AG20443 (cell line): ENCODE measurements at regions not wholly inside any gene's neighbourhood (a gene's known extent, or its start where the extent isn't known, plus 50 kb on each side); places are given as distances from the start of the nearest gene placed in this dataset.

Experiments used
- DNase-seq: peaks from one replicate; pipeline ENCODE4 v3.0.0; 2012; ENCODE audit warnings: low spot score, mixed read lengths

DNA sequence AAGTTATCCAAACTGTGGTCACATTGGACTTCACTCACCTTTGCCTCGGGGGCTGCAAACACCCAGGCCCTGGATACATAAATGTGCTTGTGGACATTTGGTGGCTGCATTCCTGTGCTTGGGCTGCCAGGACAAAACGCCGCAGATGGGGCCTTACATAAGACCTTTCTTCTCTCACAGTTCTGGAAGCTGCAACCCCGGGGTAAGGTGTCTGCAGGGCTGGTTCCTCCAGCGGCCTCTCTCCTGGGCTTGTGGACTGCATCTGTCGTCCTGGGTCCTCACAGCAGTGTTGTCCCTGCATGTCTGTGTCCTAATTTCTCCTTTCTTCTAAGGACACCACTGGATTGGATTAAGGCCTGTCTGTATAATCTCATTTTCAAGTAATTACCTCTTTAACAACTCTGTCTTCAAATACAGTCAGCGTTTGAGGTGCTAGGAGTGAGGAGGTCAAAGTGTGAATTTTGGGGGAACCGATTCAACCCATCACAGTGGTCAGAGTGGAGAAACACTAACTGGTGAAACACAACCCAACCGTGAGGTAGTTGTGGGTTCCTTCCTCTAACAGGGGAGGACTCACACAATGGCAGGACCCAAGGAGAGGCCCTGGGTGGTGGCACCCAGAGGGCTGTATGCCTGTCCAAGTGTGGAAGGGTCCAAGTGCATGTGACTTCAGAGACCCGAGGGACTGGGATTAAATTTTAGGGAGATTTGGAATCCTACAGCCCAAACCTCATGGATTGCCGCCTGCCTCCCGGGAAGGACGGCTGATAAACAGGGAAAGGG lies 415.6 kb downstream of the IRX2 start:
- DNase-seq, result no peak

DNA sequence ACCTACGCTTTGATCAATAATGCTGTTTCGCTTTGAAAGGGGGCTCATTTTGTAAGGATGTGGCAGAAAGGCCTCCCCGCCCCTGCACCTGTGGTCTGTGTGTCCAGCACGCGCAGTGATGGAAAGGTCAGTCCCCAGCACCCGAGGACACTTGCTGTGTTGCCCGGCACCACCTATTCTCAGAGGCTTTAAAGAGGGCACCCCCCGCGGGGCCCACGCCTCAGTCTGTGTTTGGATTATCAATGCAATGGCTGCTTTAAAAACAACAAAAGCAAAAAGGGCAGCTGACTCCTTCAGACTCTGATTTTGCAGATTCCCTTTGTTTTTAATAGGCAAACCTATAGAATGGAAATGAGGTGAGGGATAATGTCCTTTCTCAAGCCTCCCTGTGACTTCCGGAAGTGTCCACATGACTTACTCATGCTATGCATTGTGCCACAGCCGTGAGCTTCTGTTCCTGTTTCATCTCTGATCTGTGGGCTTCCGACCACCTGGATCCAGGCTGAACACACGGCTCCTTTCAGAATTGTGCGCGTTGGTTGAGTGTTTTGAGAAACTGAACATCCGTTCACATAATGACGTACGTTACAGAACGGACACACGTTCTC lies 416.2 kb downstream of the IRX2 start:
- DNase-seq, result no peak

DNA sequence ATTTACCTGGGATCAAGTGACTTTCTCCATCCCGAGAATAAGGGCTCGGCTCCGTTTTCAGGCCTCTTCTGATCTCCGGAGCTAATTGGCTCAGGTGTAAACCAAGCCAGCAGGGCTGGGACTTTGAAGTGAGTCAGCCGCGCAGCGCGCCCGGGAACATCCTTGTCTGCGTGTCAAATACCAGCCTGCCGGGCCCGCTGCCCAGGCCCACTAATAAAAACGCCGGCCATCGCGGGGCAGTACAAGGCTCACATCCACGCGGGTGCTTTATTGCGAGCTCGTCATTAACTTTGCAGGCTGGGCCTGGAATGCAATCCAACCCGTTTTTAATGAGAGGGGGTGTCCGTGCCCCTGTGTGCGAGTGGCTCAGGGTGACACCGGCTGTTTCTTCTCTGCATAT lies 416.8 kb downstream of the IRX2 start:
- DNase-seq, result no peak

DNA sequence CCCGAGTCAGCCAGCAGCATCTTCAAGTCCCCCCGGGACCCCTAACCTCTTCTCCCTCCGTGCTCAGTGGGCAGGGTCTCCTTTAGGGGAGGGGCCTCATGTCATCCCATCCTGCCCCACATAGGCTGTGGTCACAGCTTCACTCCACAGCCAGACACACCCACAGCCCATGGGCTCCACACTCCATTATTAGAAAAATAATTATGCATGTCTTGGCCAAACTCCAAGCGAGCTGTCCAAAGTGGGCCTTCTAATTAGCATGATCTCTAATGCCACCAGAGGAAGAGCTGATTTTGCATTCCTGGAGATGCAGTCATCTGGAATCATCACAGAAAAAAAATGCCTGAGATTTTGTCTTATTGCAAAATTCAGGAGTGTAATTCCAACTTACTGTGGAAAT lies 418.2 kb downstream of the IRX2 start:
- no peak for DNase-seq

DNA sequence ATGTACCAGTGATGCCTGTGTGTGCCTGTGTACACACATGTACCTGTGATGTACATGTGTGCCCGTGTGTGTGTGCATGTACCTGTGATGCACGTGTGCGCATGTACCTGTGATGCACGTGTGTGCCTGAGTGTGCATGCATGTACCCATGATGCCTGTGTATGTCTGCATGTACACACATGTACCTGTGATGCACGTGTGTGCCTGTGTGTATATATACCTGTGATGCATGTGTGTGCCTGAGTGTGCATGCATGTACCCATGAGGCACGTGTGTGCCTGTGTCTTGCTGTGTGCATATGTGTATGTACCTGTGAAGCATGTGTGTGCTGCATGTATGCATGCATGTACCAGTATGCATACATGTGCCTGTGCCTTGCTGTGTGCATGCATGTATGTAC lies 419.0 kb downstream of the IRX2 start:
- no peak for DNase-seq

DNA sequence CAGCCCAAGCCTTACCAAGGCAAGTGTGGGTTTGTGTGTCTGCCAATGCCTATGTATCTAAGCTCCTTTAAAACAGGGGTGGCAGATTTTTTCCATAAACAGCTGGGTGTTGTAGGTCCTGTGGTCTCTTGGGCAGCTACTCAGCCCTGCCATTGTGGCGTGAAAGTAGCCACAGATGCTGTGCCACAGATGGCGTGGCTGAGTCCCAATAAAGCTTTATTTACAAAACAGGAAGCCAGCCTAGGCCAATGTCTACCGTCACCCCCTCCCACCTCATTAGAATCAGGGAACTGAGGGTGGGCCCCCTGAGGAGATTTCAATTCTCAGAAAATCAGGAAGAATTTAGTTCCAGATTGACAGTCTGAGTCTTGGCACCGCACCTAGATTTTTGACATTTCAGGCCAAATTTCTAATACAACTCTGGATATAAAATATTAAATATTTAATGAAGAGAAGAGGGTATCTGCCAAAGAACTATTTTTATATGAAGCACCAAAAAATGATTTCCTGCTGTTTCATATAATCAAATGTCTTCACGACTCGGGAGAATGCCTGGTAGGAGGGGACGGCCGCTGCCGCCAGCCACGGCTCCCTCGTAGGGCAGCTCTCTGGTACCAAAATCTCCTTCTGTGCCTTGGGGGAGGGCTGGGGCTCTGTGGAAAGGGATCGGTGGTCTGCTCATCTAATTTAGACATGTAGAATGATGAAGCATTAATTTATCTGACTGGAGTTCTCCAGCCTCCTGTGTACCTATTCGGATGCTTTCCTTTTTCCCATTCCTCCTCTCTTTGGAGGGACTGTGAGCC lies 420.9 kb downstream of the IRX2 start:
- no peak for DNase-seq

DNA sequence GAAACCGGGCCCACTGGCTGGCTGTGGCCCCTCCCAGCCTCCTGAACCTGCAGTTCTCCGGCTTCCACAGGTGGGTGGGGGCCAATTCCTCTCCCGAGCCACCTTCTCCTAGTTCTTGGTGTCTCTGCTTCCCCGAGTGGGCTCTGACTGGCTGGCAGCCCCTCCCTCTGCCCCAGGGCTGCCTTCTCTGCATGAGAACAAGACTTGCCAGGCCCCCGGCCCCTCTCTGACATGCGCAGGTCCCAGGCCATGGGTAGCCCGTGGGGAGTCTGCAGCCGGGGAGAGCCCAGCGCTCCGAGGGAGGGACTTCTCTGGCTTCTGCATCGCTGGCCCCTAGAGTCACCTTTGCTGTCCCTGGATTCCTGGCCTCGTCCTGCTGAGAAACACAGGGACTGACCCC lies 421.7 kb downstream of the IRX2 start:
- no peak for DNase-seq

DNA sequence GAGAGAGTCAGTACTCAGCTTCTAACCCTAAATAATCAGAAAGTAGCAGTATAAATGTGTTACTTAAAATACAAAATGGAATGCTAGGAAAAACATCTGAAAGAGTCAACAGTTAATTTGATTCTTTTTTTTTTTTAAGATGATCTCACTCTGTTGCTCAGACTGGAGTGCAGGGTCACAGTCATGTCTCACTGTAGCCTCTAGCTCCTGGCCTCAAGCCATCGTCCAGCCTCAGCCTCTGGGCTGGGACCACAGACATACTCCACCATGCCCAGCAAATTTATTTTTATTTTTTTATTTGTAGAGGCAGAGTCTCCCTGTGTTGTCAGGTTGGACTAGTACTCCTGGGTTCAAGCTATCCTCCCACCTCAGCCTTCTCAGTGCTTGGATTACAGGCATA lies 424.9 kb downstream of the IRX2 start:
- no peak for DNase-seq

DNA sequence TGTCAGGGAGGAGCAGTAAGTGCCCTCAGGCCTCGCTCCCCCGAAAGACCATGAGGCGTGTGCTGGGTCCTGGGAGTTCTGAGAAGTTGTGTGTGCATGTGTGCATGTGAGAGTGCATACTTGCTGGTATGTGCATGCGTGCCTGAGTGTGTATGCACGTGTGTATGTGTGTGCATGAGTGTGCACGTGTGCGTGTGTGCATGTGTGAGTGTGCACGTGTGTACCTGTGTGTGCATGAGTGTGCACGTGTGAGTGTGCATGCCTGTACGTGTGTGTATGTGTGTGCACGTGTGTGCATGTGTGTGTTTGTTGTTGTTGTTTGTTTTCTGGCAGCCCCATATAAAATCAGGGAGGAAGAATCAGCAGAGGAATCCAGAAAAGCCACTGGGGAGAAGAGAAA lies 426.7 kb downstream of the IRX2 start:
- DNase-seq, result no peak

DNA sequence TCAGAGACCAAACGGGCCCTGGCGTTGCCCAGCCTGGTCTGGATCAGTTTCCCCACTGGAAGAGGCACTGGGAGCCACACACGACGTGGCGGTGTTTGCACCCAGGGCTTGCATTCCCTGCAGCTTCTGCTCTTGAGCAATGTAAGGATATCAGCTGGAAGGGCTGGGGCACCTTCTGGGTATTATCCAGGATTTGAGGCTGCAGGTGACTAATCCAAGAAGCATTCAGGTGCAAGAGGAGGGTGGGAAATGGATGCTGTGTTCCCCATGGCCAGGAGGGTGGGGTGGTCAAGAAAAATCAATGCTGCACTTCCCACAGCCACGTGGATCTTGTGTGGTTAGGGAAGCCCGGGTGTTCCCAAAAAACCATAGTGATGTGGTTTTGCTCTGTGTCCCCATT lies 430.9 kb downstream of the IRX2 start:
- DNase-seq, result no peak

DNA sequence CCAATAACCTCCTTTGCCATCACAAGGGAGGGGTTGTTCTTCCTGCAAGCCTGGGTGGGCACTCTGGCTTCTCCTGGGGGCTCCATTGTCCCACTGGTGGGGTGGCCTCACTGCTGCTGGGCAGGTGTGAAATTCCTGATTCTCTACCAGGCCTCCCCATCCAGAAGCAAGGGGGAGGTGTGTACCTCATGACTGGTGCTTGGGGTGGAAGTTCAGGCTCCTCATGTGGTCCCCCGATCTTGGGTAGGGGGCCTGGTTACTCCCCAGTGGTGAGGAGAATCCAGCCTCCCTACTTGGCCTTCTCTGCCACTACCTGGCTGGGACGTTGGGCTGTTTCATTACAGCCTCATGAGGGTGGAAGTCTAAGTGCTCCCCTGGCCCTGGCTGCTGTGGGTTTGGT lies 433.9 kb downstream of the IRX2 start:
- no peak for DNase-seq

DNA sequence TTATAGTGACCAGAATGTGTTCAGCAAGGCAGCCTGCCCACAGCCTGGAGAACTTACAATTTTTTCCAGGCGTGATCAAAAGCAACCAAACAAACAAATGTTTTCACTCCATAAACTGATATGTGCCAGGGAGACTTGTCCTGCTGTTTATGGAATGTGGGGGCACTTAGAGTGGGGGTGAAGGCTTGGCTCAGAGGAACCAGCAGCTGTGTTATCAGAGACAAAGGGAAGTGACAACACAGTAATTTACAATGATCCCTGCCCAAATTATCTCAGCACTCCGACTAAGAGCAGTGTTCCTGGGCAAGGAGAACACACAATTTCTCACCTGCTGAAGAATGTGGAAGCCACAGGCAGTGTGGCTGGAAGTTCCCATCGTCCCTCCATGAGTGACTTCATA lies 429.1 kb upstream of the IRX4 start:
- DNase-seq, result no peak

DNA sequence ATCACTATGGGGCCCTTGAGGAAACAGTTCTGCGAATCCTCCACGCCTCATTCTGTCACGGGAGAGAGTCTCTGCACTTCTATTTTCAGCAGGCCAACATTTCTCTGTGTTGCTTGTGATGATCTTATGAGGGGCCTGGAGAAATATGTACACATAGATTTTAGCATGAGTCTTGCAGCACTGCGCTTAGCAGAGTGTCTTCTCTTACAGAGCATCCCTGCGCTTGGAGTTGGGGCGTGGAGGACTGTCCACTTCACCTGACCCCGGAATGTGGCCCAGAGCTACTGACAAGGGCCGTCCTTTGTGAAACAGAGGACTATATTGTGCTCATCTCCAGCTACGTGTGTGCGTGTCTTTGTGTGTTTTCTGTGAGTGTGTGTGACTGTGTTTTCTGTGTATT lies 428.2 kb upstream of the IRX4 start:
- no peak for DNase-seq

DNA sequence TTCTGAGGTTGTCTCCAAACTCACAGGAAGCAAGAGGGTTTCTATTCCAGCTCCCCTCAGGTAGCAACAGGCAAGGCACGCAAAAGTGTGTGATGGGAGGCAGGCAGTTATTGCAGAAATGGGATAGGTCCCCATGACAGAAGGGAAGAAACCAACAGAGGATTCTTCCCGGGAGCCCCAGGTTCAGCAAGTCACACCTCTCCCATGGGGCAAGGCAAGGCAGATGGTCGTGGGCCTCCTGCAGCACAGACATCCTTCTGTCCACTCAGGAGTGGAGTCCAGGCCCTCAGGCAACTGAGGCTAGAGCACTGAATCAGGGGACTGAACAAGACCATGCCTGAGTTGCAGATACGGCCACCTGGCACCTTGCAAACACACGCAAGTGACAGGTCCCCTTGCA lies 424.9 kb upstream of the IRX4 start:
- DNase-seq, result no peak

DNA sequence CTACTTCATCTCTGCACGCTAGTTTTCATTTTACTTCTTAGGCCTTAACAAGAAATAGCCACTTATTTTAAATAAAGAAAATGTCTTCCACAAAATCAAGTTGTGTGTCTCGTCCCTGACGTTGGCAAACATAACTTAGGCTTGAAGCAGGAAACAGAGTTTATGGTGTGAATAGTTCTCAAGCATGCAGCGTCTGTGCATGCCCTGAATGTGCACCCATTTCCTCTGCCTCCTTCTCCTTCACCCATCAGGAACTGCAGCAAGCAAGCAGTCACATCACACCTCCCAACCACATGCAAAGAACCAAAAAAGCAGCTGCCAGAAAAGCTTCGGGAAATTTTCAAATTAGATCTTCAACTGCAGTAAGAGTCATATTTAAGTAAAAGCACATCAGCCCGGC lies 424.0 kb upstream of the IRX4 start:
- DNase-seq, result no peak

DNA sequence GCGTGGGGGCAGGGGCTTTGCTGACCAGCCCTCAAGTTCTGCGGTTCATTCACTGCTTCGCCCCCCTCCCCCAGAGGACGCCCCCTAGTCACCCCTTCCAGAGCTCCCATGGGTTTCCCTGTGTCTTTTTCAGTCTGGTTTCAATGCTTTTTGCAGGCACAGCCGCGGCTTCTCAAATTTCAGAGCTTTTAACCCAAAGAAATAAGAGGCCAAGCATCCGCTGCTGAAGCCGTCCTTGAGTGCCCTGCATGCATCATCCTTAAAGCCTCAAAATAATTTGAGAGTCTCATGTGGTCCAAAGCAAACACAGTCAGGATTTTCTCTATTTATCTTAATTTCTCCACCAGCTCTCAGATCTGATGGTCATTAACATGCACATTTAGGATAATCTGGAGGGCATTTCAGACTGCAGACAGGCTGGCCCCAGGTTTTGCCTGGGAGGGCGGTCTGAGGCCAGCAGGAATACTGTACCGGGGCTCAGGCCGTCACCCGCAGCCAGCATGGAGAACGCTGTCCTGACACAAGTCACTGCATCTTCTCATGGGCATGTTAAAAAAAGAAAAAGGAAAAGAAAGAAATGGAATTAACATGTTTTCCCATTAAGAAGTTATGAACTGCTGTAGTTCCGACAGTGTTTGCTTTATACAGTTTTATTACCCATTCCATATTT lies 420.8 kb upstream of the IRX4 start:
- no peak for DNase-seq

DNA sequence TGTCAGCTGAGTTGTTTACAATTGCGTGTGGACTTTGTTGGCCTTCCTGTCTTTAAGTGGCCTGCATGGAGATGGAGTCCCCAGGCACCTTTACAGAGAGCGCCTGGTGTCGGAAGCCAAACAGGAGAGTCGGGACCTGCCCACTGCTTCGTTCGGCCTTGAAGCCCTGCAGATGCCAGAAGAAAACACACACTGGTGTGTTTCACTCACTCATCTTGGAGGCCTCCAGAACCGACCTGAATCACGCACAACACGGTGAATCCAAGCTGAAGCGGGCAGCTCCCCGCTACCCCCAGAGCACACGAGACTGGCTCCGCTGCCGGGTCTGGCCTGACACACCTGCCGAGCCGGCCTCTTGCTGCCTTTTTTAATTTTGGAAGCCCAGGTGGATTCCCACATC lies 419.4 kb upstream of the IRX4 start:
- no peak for DNase-seq

DNA sequence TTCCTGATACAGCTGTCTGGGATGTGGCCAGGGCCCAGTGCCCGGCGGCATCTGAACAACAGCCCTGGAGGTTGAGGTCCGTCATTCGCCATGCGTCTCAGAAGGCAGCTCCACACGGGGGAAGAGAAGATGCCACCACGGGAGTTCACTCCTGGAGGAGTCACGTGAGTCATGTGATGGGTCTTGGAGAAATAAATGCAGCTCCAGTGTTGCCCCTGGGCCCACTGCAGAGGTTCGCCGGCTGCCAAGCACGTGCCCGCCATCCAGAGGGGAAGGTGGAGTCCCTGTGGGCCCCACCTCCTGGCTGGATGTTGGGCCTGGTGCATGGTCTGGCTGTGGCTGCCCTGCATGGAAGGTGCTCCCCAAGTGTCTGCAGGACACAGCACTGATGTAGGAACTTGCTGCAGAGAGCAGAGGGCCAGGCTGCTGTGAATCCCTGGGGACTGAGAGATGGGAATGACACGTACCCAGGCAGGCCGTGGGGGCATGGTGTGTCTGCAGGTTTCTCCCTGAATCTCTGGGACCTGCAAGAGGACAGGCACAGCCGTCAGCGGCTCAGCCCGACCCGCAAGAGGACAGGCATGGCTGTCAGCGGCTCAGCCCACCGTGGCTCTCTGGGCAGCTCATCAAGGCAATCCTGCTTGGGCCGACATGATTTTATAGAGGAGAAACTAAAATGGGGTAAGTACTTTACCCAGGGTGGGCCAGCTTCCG lies 418.3 kb upstream of the IRX4 start:
- DNase-seq, result no peak

DNA sequence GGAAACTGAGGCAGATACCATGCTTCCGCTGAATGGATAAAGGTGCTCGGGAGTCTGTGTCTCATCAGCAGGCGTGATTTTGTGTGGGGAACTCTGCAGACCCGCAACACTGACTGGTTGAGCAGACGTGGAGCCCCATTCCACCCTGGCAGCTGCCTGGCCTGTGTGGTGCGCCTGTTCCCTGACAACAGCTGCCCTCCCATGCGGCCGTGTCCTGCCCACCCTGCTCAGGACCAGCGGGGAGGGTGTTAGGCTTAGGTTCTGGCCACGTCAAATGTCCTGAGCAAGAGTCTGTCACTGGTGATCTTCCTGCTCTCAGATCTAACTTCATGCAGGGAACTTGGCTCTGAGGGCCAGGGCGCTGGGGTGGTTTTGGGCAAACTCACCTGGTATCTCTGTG lies 417.7 kb upstream of the IRX4 start:
- DNase-seq, result no peak

DNA sequence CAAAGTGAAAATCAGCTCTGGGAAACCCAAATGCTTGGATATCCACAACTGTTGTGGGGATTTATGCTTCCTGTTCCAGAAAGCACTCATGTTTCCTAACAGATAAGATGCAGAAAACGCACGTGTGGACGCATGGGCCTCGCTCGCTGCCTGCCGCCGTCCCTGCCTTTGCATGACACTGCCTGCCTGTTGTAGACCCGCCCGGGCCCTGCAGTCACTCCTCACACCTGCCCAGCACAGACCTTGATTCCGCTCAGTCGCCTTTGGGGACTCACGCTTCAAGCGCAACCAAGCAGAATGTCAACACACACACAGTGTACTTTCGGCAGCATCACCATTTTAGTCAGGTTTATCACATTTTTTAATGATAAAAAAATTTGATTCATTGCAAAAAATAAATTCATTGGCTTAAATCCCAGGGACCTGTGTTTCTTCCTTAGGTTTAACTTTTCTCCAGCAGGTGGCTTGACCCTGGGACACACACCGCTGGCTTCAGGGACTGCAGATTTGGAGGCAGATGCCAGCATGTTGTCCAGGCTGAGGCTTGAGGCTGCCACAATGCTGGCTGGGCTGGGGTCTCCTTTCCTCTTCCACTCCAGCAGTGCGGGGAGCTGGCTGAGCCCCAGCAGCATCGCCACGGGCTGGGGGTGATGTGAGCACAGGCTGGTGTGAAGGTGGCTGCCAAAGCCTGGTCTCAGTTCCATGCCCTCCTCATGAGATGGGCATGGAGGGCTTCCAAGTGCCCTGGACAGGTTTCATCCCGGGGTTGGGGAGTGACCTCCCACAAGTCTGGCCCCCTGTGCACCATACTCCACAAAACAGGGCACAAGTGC lies 416.9 kb upstream of the IRX4 start:
- no peak for DNase-seq

DNA sequence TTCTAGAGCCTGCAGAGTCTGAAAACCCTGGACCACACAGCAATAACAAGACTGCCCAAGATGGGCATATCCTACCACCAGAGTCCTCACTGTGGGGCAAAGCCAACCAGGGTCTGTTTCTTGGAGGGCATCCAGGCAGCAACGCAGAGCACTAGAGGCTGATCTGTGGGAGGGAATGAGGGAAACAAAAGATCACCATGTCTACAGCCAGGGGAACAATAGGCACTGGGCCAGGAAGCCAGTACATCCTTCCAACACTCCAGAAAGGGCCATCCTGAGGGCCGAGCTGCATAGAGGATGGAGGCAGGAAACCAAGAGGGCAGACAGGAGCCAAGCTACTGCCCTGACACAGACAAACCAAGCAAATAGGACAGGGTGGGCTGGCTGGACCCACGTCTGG lies 416.1 kb upstream of the IRX4 start:
- no peak for DNase-seq
